Suprapubic skin (tissue), 4 donors: ENCODE measurements at regions not wholly inside any gene's neighbourhood (a gene's known extent, or its start where the extent isn't known, plus 50 kb on each side); places are given as distances from the start of the nearest gene placed in this dataset.

Experiments used
- DNase-seq, 2 donors: peaks; one replicate each; pipeline ENCODE4 v3.0.0-alpha.2; 2019; ENCODE audit warnings: low spot score in 2 of 2
- H3K27ac ChIP-seq: fragments of 200-600 bp; sonication (generic); one replicate; pipeline ENCODE4 v1.5.1; 2019
- H3K27me3 ChIP-seq: fragments of 200-600 bp; sonication (generic); one replicate; pipeline ENCODE4 v1.5.1; 2019
- H3K36me3 ChIP-seq: fragments of 200-600 bp; sonication (generic); one replicate; pipeline ENCODE4 v1.5.1; 2019
- H3K4me1 ChIP-seq: fragments of 200-600 bp; sonication (generic); one replicate; pipeline ENCODE4 v1.5.1; 2019
- H3K4me3 ChIP-seq: fragments of 200-600 bp; sonication (generic); one replicate; pipeline ENCODE4 v1.5.1; 2019; ENCODE audit warnings: mild to moderate bottlenecking
- H3K9me3 ChIP-seq: fragments of 200-600 bp; sonication (generic); one replicate; pipeline ENCODE4 v1.5.1; 2019
- EP300 ChIP-seq: sonication (generic); formaldehyde crosslinking; IDR thresholded peaks from one replicate; pipeline ENCODE4 v1.6.1; 2017; ENCODE audit warnings: antibody characterized with exemption
- POLR2A ChIP-seq, 2 donors: fragments of 450-650 bp; IDR thresholded peaks; one replicate each; pipeline ENCODE4 v1.6.1; 2017; ENCODE audit warnings: antibody characterized with exemption in 2 of 2, mild to moderate bottlenecking in 2 of 2, moderate library complexity in 2 of 2
- POLR2AphosphoS5 ChIP-seq, 3 donors: sonication (generic); formaldehyde crosslinking; IDR thresholded peaks; one replicate each; pipeline ENCODE4 v1.6.1; 2017; ENCODE audit warnings: antibody characterized with exemption in 3 of 3
- WGBS: methylation state at CpG from one replicate; pipeline ENCODE4 v1.1.5; 2018; 5-methylcytosine and 5-hydroxymethylcytosine counted together
- TF ChIP-seq, protein P1 (sequence below), 2 donors: fragments of 200-600 bp in 1 of 2; fragments of 450-650 bp in 1 of 2; sonication (generic) in 1 of 2; IDR thresholded peaks; one replicate each; pipeline ENCODE4 v1.5.1; 2016 to 2019; ENCODE audit warnings: antibody characterized with exemption in 2 of 2, mild to moderate bottlenecking in 1 of 2, moderate library complexity in 1 of 2

DNA sequence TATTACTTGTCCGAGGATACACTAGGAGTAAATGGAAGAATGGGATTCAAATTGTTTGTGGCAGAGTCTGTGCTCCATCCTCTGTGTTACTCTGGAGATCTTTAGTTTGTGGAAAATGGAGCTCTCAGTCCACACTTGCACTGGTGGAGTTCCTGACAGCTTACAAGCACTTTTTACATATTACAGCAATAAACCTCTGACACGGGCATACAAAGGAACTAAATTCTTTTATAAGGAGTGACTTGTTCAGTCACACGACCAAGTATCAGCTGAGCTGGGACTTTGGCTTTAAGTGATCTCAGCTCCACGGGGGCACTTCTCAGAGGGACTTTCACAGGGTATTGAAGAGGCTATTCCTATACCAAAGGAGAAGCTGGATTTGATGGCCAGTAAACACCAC lies 417.5 kb downstream of the LRIG3 start:
- Histone ChIP-seq H3K4me1 (peaks cover 4% of the 10 kb centered on the region), H3K9me3 (no peaks in the 10 kb centered on the region), H3K27me3 (no peaks in the 10 kb centered on the region), H3K36me3 (no peaks in the 10 kb centered on the region), H3K4me3 (no peak overlapping the region), H3K27ac (no peak overlapping the region)
- 58% methylated on average over 4 of the region's 4 CpGs for WGBS
- DNase-seq = no peak
- TF ChIP-seq, protein P1, sequence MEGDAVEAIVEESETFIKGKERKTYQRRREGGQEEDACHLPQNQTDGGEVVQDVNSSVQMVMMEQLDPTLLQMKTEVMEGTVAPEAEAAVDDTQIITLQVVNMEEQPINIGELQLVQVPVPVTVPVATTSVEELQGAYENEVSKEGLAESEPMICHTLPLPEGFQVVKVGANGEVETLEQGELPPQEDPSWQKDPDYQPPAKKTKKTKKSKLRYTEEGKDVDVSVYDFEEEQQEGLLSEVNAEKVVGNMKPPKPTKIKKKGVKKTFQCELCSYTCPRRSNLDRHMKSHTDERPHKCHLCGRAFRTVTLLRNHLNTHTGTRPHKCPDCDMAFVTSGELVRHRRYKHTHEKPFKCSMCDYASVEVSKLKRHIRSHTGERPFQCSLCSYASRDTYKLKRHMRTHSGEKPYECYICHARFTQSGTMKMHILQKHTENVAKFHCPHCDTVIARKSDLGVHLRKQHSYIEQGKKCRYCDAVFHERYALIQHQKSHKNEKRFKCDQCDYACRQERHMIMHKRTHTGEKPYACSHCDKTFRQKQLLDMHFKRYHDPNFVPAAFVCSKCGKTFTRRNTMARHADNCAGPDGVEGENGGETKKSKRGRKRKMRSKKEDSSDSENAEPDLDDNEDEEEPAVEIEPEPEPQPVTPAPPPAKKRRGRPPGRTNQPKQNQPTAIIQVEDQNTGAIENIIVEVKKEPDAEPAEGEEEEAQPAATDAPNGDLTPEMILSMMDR (IDR thresholded peaks at IDR 0.05) = no peak
- TF ChIP-seq EP300 (no peak), POLR2A (IDR thresholded peaks at IDR 0.05) (no peak), POLR2AphosphoS5 (IDR thresholded peaks at IDR 0.05) (no peak)

DNA sequence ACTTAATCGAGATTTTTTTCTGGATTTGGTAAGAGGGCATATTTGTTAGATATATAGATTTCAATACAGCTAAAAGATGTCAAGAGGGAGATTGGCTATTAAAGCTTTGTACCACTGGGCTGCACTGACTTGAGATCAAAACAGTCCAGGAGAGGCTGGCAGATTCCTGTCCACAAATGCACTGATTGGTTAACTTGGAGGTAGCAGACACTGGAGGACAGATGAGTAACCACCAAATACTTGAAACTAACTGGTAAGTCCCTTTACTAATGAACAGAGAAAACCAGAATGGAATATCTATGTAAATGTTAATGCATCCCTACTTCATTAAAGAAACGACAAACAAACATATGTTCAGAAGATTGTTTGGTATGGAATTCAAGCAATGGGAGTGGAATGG lies 416.6 kb downstream of the LRIG3 start:
- Histone ChIP-seq H3K27ac (no peak overlapping the region), H3K27me3 (no peaks in the 10 kb centered on the region), H3K4me3 (no peak overlapping the region), H3K4me1 (peaks cover 4% of the 10 kb centered on the region), H3K9me3 (no peaks in the 10 kb centered on the region), H3K36me3 (no peaks in the 10 kb centered on the region)
- no peak for DNase-seq
- TF ChIP-seq, protein P1 (IDR thresholded peaks at IDR 0.05) = no peak
- TF ChIP-seq EP300 = no peak
- no peak for TF ChIP-seq POLR2A (IDR thresholded peaks at IDR 0.05)
- TF ChIP-seq POLR2AphosphoS5 (IDR thresholded peaks at IDR 0.05) = no peak
- WGBS = 90% methylated on average over 2 of the region's 2 CpGs

DNA sequence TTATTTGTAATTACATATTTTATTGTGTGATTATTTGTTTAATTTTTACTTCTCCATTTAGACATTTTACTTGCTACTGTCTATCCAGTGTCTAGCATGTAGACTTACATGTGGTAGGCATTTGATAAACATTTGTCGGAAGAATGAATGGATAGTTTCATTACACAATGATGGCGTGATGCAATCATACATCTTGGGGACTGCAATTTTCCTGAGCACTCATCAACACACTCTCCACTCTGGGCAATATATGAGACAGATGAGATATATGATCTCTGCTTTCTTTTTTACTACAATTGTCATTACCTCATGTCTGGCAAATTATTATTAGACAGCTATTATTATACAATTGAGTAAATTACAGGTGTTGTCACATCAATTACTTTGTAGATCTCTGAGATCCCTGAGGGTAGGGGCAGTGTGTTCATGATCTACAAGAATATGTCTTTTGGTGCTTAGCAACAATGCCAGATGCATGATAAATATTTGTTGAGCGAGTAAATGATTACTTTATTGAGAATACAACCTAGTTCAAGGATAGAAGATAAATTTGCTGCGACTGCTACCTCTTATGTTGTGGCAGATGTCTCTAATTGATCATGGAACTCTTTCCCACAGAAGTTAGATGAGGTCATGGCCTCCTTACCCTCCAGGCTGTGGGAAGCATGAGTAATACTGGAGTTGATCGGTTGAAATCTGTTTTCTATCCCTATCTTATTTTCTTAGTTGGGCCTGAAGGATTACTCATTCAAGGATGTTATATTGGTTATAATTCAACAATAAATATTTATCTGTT lies 416.0 kb downstream of the LRIG3 start:
- no peak overlapping the region for H3K27ac ChIP-seq
- no peak for DNase-seq
- no peaks in the 10 kb centered on the region for H3K36me3 ChIP-seq
- H3K27me3 ChIP-seq = no peaks in the 10 kb centered on the region
- 52% methylated on average over 5 of the region's 5 CpGs for WGBS
- H3K4me3 ChIP-seq = no peak overlapping the region
- peaks cover 4% of the 10 kb centered on the region for H3K4me1 ChIP-seq
- no peaks in the 10 kb centered on the region for H3K9me3 ChIP-seq
- TF ChIP-seq EP300 (no peak), POLR2AphosphoS5 (IDR thresholded peaks at IDR 0.05) (no peak), POLR2A (IDR thresholded peaks at IDR 0.05) (no peak)
- TF ChIP-seq, protein P1 (IDR thresholded peaks at IDR 0.05) = no peak

DNA sequence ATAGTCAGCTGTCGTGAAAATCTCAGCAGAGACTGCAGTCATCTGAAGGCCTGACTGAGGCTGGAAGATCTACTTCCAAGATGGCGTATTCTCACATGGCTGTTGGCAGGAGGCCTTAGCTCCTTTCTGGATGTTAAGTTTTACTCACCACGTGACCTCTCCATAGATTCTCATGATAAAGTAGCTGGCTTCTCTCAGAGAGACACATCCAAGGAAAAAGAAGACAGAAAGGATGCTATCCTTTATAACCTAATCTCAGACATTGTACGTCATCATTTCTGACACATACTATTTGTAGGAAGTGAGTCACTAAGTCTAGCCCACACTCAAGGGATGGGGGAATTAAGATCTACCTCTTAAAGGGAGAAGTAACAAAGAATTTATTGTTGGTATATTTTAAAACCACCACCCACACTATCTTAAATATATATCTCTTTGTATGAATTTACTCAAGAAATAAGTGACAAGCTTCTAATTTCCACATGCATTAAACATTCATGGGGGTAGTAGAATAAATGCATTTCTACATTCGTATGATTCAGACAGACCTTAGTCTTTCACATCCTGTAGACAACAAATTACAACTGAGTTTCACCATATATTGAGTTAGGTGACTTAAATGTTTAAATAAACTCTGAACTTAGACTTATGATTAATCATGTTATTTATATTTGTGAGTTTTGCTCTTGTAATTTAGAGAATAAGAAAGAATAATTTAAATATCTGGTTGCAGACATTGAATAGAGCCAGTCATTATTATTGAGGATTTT lies 411.0 kb downstream of the LRIG3 start:
- no peak overlapping the region for H3K27ac ChIP-seq
- WGBS = 87% methylated on average over 5 of the region's 5 CpGs
- DNase-seq = no peak

More for the DNA sequence above, 411.0 kb downstream of the LRIG3 start:
- H3K27me3 ChIP-seq = no peaks in the 10 kb centered on the region
- TF ChIP-seq EP300 (no peak), POLR2AphosphoS5 (IDR thresholded peaks at IDR 0.05) (no peak), POLR2A (IDR thresholded peaks at IDR 0.05) (no peak)
- TF ChIP-seq, protein P1 (IDR thresholded peaks at IDR 0.05) = no peak
- H3K36me3 ChIP-seq = no peaks in the 10 kb centered on the region
- no peaks in the 10 kb centered on the region for H3K9me3 ChIP-seq
- no peak overlapping the region for H3K4me3 ChIP-seq
- H3K4me1 ChIP-seq = no peaks in the 10 kb centered on the region
